PC-9 (cell line): ENCODE measurements at regions not wholly inside any gene's neighbourhood (a gene's known extent, or its start where the extent isn't known, plus 50 kb on each side); places are given as distances from the start of the nearest gene placed in this dataset.

ENCODE experiments used
- BruUV-seq: library from RNA; stranded (reverse); fragments of 400-500 nt; replicated peaks from 2 replicates; lab custom pipeline; 2021; lab: Mats Ljungman, UMichigan
- CTCF ChIA-PET: fragments of 300-600 bp; sonication (Branson Sonifier 250); formaldehyde crosslinking; loops from one replicate; lab custom pipeline; 2022; ENCODE audit warnings: antibody characterized with exemption; lab: Charles Lee
- POLR2A ChIA-PET: fragments of 300-600 bp; sonication (Branson Sonifier 250); formaldehyde crosslinking; loops from one replicate; lab custom pipeline; 2022; ENCODE audit warnings: antibody characterized with exemption; ENCODE audit not compliant: unreplicated experiment; lab: Charles Lee
- DNase-seq, 2 experiments: peaks; one replicate each; pipeline versions ENCODE4 v3.0.0 to v3.0.0-alpha.2; 2015 to 2022; ENCODE audit warnings: mixed read lengths in 1 of 2
- H2AFZ ChIP-seq: fragments of 200-600 bp; sonication (generic); 2 replicates; pipeline ENCODE4 v1.8.1; 2017; ENCODE audit warnings: antibody characterized with exemption
- H3F3A ChIP-seq: fragments of 200-600 bp; sonication (generic); 2 replicates; pipeline ENCODE4 v1.8.1; 2017; ENCODE audit warnings: antibody characterized with exemption, mild to moderate bottlenecking, low read depth; ENCODE audit not compliant: insufficient read depth
- H3K27ac ChIP-seq: fragments of 200-600 bp; sonication (generic); 2 replicates; pipeline ENCODE4 v1.6.1; 2016; ENCODE audit warnings: mixed run types
- H3K27me3 ChIP-seq: fragments of 200-600 bp; sonication (generic); 2 replicates; pipeline ENCODE4 v1.6.1; 2016; ENCODE audit warnings: low read depth, mixed run types; ENCODE audit not compliant: insufficient read depth
- H3K36me3 ChIP-seq: fragments of 200-600 bp; sonication (generic); 2 replicates; pipeline ENCODE4 v1.6.1; 2016; ENCODE audit warnings: low read depth, mixed run types
- H3K4me1 ChIP-seq: fragments of 200-600 bp; sonication (generic); replicated peaks from 2 replicates; pipeline ENCODE4 v1.6.1; 2016; ENCODE audit warnings: mixed run types; ENCODE audit not compliant: insufficient read depth
- H3K4me2 ChIP-seq: fragments of 200-600 bp; sonication (generic); 2 replicates; pipeline ENCODE4 v1.6.1; 2017; ENCODE audit warnings: mixed run types
- H3K4me3 ChIP-seq: fragments of 200-600 bp; sonication (generic); 2 replicates; pipeline ENCODE4 v1.6.1; 2016; ENCODE audit warnings: mixed run types
- H3K79me2 ChIP-seq: fragments of 200-600 bp; sonication (generic); 2 replicates; pipeline ENCODE4 v1.6.1; 2017; ENCODE audit warnings: low read depth, mixed run types
- H3K9me2 ChIP-seq: fragments of 200-600 bp; sonication (generic); 2 replicates; pipeline ENCODE4 v1.8.1; 2017; ENCODE audit warnings: mild to moderate bottlenecking; ENCODE audit not compliant: insufficient read depth
- H3K9me3 ChIP-seq: fragments of 200-600 bp; sonication (generic); 2 replicates; pipeline ENCODE4 v1.8.1; 2016; ENCODE audit warnings: low read depth; ENCODE audit not compliant: insufficient read depth
- H4K20me1 ChIP-seq: fragments of 200-600 bp; sonication (generic); 2 replicates; pipeline ENCODE4 v1.8.1; 2017; ENCODE audit not compliant: insufficient read depth
- EZH2 ChIP-seq: fragments of 200-600 bp; sonication (generic); IDR thresholded peaks from 2 replicates; pipeline ENCODE4 v1.8.0; 2017; ENCODE audit warnings: antibody characterized with exemption, low read depth
- intact Hi-C: fragments of 100-400 bp; cut with micrococcal nuclease; formaldehyde crosslinking; loops from one replicate; pipeline ENCODE4 v1.10.0; 2022; ENCODE audit not compliant: unreplicated experiment
- TF ChIP-seq, protein P1 (sequence below): fragments of 200-600 bp; sonication (generic); conservative IDR thresholded peaks from 2 replicates; pipeline ENCODE4 v1.6.1; 2017; ENCODE audit warnings: mixed run types, antibody characterized with exemption, mild to moderate bottlenecking, moderate library complexity

GRCh38 chr6:122130518-122130917 is 268.9 kb upstream of the HSF2 start:
- Histone ChIP-seq H3K4me2 (no peak overlapping the region), H3K79me2 (no peaks in the 10 kb centered on the region), H2AFZ (no peak overlapping the region), H3K4me3 (no peak overlapping the region), H3K4me1 (no peaks in the 10 kb centered on the region), H3K9me3 (no peaks in the 10 kb centered on the region), H3F3A (no peaks in the 10 kb centered on the region), H3K36me3 (no peaks in the 10 kb centered on the region), H4K20me1 (no peaks in the 10 kb centered on the region), H3K27ac (no peak overlapping the region), H3K27me3 (no peaks in the 10 kb centered on the region), H3K9me2 (no peaks in the 10 kb centered on the region)
- TF ChIP-seq EZH2, result no peak
- TF ChIP-seq, protein P1, sequence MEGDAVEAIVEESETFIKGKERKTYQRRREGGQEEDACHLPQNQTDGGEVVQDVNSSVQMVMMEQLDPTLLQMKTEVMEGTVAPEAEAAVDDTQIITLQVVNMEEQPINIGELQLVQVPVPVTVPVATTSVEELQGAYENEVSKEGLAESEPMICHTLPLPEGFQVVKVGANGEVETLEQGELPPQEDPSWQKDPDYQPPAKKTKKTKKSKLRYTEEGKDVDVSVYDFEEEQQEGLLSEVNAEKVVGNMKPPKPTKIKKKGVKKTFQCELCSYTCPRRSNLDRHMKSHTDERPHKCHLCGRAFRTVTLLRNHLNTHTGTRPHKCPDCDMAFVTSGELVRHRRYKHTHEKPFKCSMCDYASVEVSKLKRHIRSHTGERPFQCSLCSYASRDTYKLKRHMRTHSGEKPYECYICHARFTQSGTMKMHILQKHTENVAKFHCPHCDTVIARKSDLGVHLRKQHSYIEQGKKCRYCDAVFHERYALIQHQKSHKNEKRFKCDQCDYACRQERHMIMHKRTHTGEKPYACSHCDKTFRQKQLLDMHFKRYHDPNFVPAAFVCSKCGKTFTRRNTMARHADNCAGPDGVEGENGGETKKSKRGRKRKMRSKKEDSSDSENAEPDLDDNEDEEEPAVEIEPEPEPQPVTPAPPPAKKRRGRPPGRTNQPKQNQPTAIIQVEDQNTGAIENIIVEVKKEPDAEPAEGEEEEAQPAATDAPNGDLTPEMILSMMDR, result no peak
- CTCF ChIA-PET, result no interaction called here
- no TSS peak for BruUV-seq
- POLR2A ChIA-PET, result no interaction called here
- intact Hi-C loops, result no loop called here
- DNase-seq, result no peak

DNA sequence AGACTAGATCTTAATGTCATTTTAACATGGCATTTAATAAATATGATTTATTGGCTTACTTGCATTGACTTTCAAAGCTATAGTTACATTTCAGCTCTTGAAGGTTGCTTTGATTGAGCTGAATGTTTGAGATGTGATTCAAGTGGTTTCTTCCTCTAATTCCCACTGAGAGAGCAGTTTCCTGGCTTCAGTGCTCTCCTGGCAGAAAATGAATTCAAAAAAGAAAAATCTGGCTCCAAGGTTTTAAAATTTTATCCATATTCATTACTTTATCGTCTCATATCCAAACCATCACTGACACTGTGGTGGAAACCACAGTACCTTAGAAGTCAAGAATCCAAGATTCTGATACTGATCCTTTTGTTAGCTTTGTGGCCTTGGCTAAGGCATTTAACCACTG is 263.1 kb upstream of the HSF2 start:
- no peaks in the 10 kb centered on the region for H3K4me1 ChIP-seq
- no peak overlapping the region for H3K4me3 ChIP-seq
- no peaks in the 10 kb centered on the region for H3F3A ChIP-seq
- no peaks in the 10 kb centered on the region for H3K27me3 ChIP-seq
- intact Hi-C loops, result no loop called here
- CTCF ChIA-PET, result no interaction called here
- H3K9me3 ChIP-seq, result no peaks in the 10 kb centered on the region
- TF ChIP-seq, protein P1, result no peak
- no peak for TF ChIP-seq EZH2
- BruUV-seq, result no TSS peak
- H3K79me2 ChIP-seq, result no peaks in the 10 kb centered on the region
- no peak overlapping the region for H3K4me2 ChIP-seq
- no peaks in the 10 kb centered on the region for H3K9me2 ChIP-seq
- no peak overlapping the region for H2AFZ ChIP-seq
- H3K27ac ChIP-seq, result no peak overlapping the region
- POLR2A ChIA-PET, result no interaction called here
- H3K36me3 ChIP-seq, result no peaks in the 10 kb centered on the region
- H4K20me1 ChIP-seq, result no peaks in the 10 kb centered on the region
- DNase-seq, result no peak

GRCh38 chr6:122140031-122140430 is 259.4 kb upstream of the HSF2 start:
- H3F3A ChIP-seq, result no peaks in the 10 kb centered on the region
- intact Hi-C loops, result no loop called here
- ChIA-PET CTCF (no interaction called here), POLR2A (no interaction called here)
- no peak overlapping the region for H3K4me2 ChIP-seq
- no peaks in the 10 kb centered on the region for H3K79me2 ChIP-seq
- H3K4me1 ChIP-seq, result no peaks in the 10 kb centered on the region
- no peak overlapping the region for H3K27ac ChIP-seq
- no peak for DNase-seq
- H3K9me3 ChIP-seq, result no peaks in the 10 kb centered on the region
- BruUV-seq, result no TSS peak
- TF ChIP-seq, protein P1, result no peak
- no peak for TF ChIP-seq EZH2
- H2AFZ ChIP-seq, result 0 out of 2 replicates have a peak overlapping the region, but pooled peaks have one; percentile 2
- H3K4me3 ChIP-seq, result no peak overlapping the region
- no peaks in the 10 kb centered on the region for H3K27me3 ChIP-seq
- no peaks in the 10 kb centered on the region for H3K36me3 ChIP-seq
- no peaks in the 10 kb centered on the region for H3K9me2 ChIP-seq
- H4K20me1 ChIP-seq, result no peaks in the 10 kb centered on the region
